H1 (cell line): ENCODE measurements at regions not wholly inside any gene's neighbourhood (a gene's known extent, or its start where the extent isn't known, plus 50 kb on each side); places are given as distances from the start of the nearest gene placed in this dataset.

Experiments
- CTCF ChIA-PET: fragments of 300-600 bp; sonication (Branson Sonifier 250); formaldehyde crosslinking; loops from one replicate; lab custom pipeline; 2021; ENCODE audit not compliant: partially characterized antibody; lab: Charles Lee
- POLR2A ChIA-PET: fragments of 300-600 bp; sonication (Branson Sonifier 250); formaldehyde crosslinking; loops from one replicate; lab custom pipeline; 2021; ENCODE audit warnings: inconsistent platforms; ENCODE audit not compliant: partially characterized antibody; lab: Charles Lee
- DNase-seq, 2 experiments: peaks; one replicate each; pipeline versions ENCODE4 v3.0.0 to v3.0.0-alpha.2; 2010 to 2022; ENCODE audit warnings: low spot score in 2 of 2, low read depth in 1 of 2, mixed read lengths in 1 of 2
- FAIRE-seq: peaks from 2 replicates; lab custom pipeline; 2011; peaks lifted over from hg19 to GRCh38; lab: Jason Lieb, UNC
- H2AFZ ChIP-seq: 2 replicates; pipeline ENCODE4 v1.8.1; 2012; ENCODE audit warnings: low read length, inconsistent platforms
- H2AK5ac ChIP-seq: 2 replicates; pipeline ENCODE4 v1.6.1; 2013; ENCODE audit warnings: low read depth, low read length
- H2BK120ac ChIP-seq: replicated peaks from 2 replicates; pipeline ENCODE3; 2013; ENCODE audit warnings: low read depth, low read length, inconsistent platforms
- H2BK12ac ChIP-seq: 2 replicates; pipeline ENCODE4 v1.6.1; 2013; ENCODE audit warnings: low read depth, low read length
- H2BK15ac ChIP-seq: 2 replicates; pipeline ENCODE4 v1.6.1; 2013; ENCODE audit warnings: low read length
- H2BK20ac ChIP-seq: 2 replicates; pipeline ENCODE4 v1.6.1; 2013; ENCODE audit warnings: low read length
- H2BK5ac ChIP-seq: 2 replicates; pipeline ENCODE4 v1.6.1; 2013; ENCODE audit warnings: low read depth, low read length
- H3K14ac ChIP-seq: 2 replicates; pipeline ENCODE4 v1.6.1; 2013; ENCODE audit warnings: inconsistent platforms; ENCODE audit not compliant: insufficient read length
- H3K18ac ChIP-seq: 2 replicates; pipeline ENCODE4 v1.6.1; 2013; ENCODE audit warnings: low read length; ENCODE audit errors: extremely low read depth
- H3K23ac ChIP-seq: 2 replicates; pipeline ENCODE4 v1.6.1; 2013; ENCODE audit warnings: inconsistent platforms; ENCODE audit not compliant: insufficient read length
- H3K23me2 ChIP-seq: 2 replicates; pipeline ENCODE4 v1.6.1; 2013; ENCODE audit warnings: low read depth, low read length
- H3K27ac ChIP-seq: 2 replicates; pipeline ENCODE4 v1.6.1; 2011; ENCODE audit warnings: low read depth, low read length, inconsistent platforms
- H3K27me3 ChIP-seq, 4 experiments: replicated peaks in 1 of 4; 1 replicate in 1 of 4; 2 replicates in 3 of 4; pipeline versions ENCODE4 v1.6.1 to v1.8.1; 2011 to 2013; ENCODE audit warnings: low read length in 3 of 4, mild to moderate bottlenecking in 3 of 4, inconsistent platforms in 2 of 4, mixed read lengths in 2 of 4, moderate library complexity in 1 of 4; ENCODE audit not compliant: control insufficient read depth in 3 of 4, insufficient read depth in 3 of 4; ENCODE audit errors: extremely low read depth in 1 of 4
- H3K36me3 ChIP-seq, 4 experiments: 2 replicates each; pipeline versions ENCODE4 v1.6.1 to v1.8.1; 2011 to 2013; ENCODE audit warnings: mild to moderate bottlenecking in 4 of 4, low read length in 3 of 4, moderate library complexity in 2 of 4, control low read depth in 1 of 4, inconsistent platforms in 1 of 4; ENCODE audit not compliant: insufficient read depth in 4 of 4, control insufficient read depth in 2 of 4
- H3K4ac ChIP-seq: replicated peaks from 2 replicates; pipeline ENCODE3; 2013; ENCODE audit warnings: low read length, low read depth, mixed read lengths, inconsistent platforms; ENCODE audit not compliant: insufficient read length
- H3K4me1 ChIP-seq, 4 experiments: replicated peaks in 1 of 4; 1 replicate in 1 of 4; 2 replicates in 3 of 4; pipeline versions ENCODE4 v1.6.1 to v1.8.1; 2011 to 2013; ENCODE audit warnings: low read length in 3 of 4, inconsistent platforms in 2 of 4, mixed read lengths in 1 of 4; ENCODE audit not compliant: insufficient read depth in 4 of 4, control insufficient read depth in 3 of 4
- H3K4me2 ChIP-seq, 2 experiments: 2 replicates each; pipeline versions ENCODE4 v1.6.1 to v1.8.1; 2011 to 2013; ENCODE audit warnings: low read depth in 2 of 2, low read length in 2 of 2, control low read depth in 1 of 2, inconsistent platforms in 1 of 2, mild to moderate bottlenecking in 1 of 2; ENCODE audit not compliant: insufficient read depth in 1 of 2
- H3K4me3 ChIP-seq, 4 experiments: fragments of 200-600, 300-600 bp in 1 of 4; sonication (generic), shearing (Covaris generic), sonication (Bioruptor Twin) in 1 of 4; 2 replicates each; pipeline versions ENCODE4 v1.5.1 to v1.8.1; 2011 to 2016; ENCODE audit warnings: low read length in 4 of 4, low read depth in 3 of 4, control low read depth in 2 of 4, inconsistent platforms in 2 of 4, mild to moderate bottlenecking in 2 of 4, mixed read lengths in 1 of 4, moderate library complexity in 1 of 4; ENCODE audit not compliant: insufficient read depth in 2 of 4; ENCODE audit errors: extremely low read depth in 1 of 4
- H3K56ac ChIP-seq: replicated peaks from 2 replicates; pipeline ENCODE3; 2013; ENCODE audit warnings: low read depth, mild to moderate bottlenecking, mixed read lengths, low read length, inconsistent platforms; ENCODE audit not compliant: insufficient read length
- H3K79me1 ChIP-seq: 2 replicates; pipeline ENCODE4 v1.6.1; 2013; ENCODE audit warnings: low read depth, low read length, control low read depth
- H3K79me2 ChIP-seq, 2 experiments: 2 replicates each; pipeline versions ENCODE4 v1.6.1 to v1.8.1; 2012 to 2013; ENCODE audit warnings: low read length in 2 of 2, mild to moderate bottlenecking in 2 of 2, inconsistent platforms in 1 of 2; ENCODE audit not compliant: insufficient read depth in 2 of 2, control insufficient read depth in 1 of 2
- H3K9ac ChIP-seq, 4 experiments: replicated peaks in 1 of 4; 1 replicate in 1 of 4; 2 replicates in 3 of 4; pipeline versions ENCODE4 v1.6.1 to v1.8.1; 2011 to 2013; ENCODE audit warnings: low read depth in 3 of 4, low read length in 3 of 4, control low read depth in 2 of 4, mild to moderate bottlenecking in 2 of 4, moderate library complexity in 2 of 4, inconsistent platforms in 1 of 4; ENCODE audit errors: extremely low read depth in 1 of 4
- H3K9me3 ChIP-seq, 2 experiments: 2 replicates each; pipeline versions ENCODE4 v1.6.1 to v1.8.1; 2012 to 2013; ENCODE audit warnings: mild to moderate bottlenecking in 2 of 2, moderate library complexity in 2 of 2, control low read depth in 1 of 2, inconsistent platforms in 1 of 2, low read depth in 1 of 2, low read length in 1 of 2, mixed read lengths in 1 of 2; ENCODE audit not compliant: insufficient read depth in 2 of 2
- H4K20me1 ChIP-seq, 2 experiments: replicated peaks in 1 of 2; 2 replicates each; pipeline versions ENCODE3 to v1.8.1; 2011 to 2013; ENCODE audit warnings: inconsistent platforms in 2 of 2, low read length in 2 of 2, mild to moderate bottlenecking in 1 of 2; ENCODE audit not compliant: insufficient read depth in 2 of 2, control insufficient read depth in 1 of 2
- H4K5ac ChIP-seq: 2 replicates; pipeline ENCODE4 v1.6.1; 2013; ENCODE audit warnings: low read length, low read depth, mixed read lengths, inconsistent platforms; ENCODE audit not compliant: insufficient read length
- H4K8ac ChIP-seq: 2 replicates; pipeline ENCODE4 v1.8.0; 2013; ENCODE audit warnings: mild to moderate bottlenecking, moderate library complexity, low read length, inconsistent platforms; ENCODE audit not compliant: insufficient read depth; ENCODE audit errors: extremely low read depth
- H4K91ac ChIP-seq: replicated peaks from 2 replicates; pipeline ENCODE3; 2013; ENCODE audit warnings: low read length, mixed read lengths, inconsistent platforms; ENCODE audit not compliant: insufficient read length
- BCL11A ChIP-seq, 2 experiments: IDR thresholded peaks; one replicate each; pipeline ENCODE4 v1.6.1; 2011; ENCODE audit warnings: low read depth in 2 of 2, low read length in 2 of 2, mild to moderate bottlenecking in 2 of 2
- FOSL1 ChIP-seq: IDR thresholded peaks from 2 replicates; pipeline ENCODE4 v1.6.1; 2011; ENCODE audit warnings: mild to moderate bottlenecking, low read depth, low read length, moderate library complexity; ENCODE audit not compliant: insufficient read depth
- GTF2F1 ChIP-seq: IDR thresholded peaks from 2 replicates; pipeline ENCODE4 v1.6.1; 2012; ENCODE audit warnings: low read depth, low read length, improper control_type of control experiment, borderline replicate concordance
- JUN ChIP-seq: IDR thresholded peaks from 2 replicates; pipeline ENCODE4 v1.6.1; 2011; ENCODE audit warnings: low read depth, mild to moderate bottlenecking, improper control_type of control experiment, low read length
- RFX5 ChIP-seq: IDR thresholded peaks from 2 replicates; pipeline ENCODE4 v1.6.1; 2011; ENCODE audit warnings: low read depth, low read length, improper control_type of control experiment, borderline replicate concordance
- RNF2 ChIP-seq: fragments of 200-900, 300-1000 bp; sonication (generic); IDR thresholded peaks from 2 replicates; pipeline ENCODE4 v1.7.1; 2016; ENCODE audit warnings: borderline replicate concordance, low read depth, mild to moderate bottlenecking, antibody characterized with exemption, low read length; ENCODE audit not compliant: poor library complexity, severe bottlenecking; ENCODE audit errors: missing control alignments
- SRF ChIP-seq: IDR thresholded peaks from 2 replicates; pipeline ENCODE4 v1.6.1; 2011; ENCODE audit warnings: mild to moderate bottlenecking, low read depth, low read length, moderate library complexity
- TEAD4 ChIP-seq: IDR thresholded peaks from 2 replicates; pipeline ENCODE4 v1.6.1; 2012; ENCODE audit warnings: low read depth, low read length, inconsistent platforms, mixed read lengths
- WGBS, 2 experiments: shearing (Covaris generic) in 1 of 2; methylation state at CpG; one replicate each; pipeline versions ENCODE4 v1.1.6 to v1.1.7; 2013 to 2015; ENCODE audit warnings: low lambda C conversion rate in 2 of 2, mixed read lengths in 2 of 2, inconsistent platforms in 1 of 2, low coverage in 1 of 2, missing lambda C conversion rate in 1 of 2; ENCODE audit not compliant: insufficient replicate concordance in 2 of 2, insufficient coverage in 1 of 2, insufficient read length in 1 of 2; ENCODE audit errors: extremely low coverage in 1 of 2, missing lambda C conversion rate in 1 of 2; 5-methylcytosine and 5-hydroxymethylcytosine counted together
- TF ChIP-seq, protein P1 (sequence below), 3 experiments: IDR thresholded peaks; 1 replicate in 2 of 3; 2 replicates in 1 of 3; pipeline versions ENCODE4 v1.5.1 to v1.6.1; 2011; ENCODE audit warnings: low read length in 3 of 3, mild to moderate bottlenecking in 3 of 3, inconsistent platforms in 2 of 3, low read depth in 1 of 3, moderate library complexity in 1 of 3; ENCODE audit not compliant: insufficient read depth in 1 of 3; ENCODE audit errors: control extremely low read depth in 1 of 3
- TF ChIP-seq, protein P2 (sequence below): IDR thresholded peaks from 2 replicates; pipeline ENCODE4 v1.6.1; 2011; ENCODE audit warnings: low read length, improper control_type of control experiment

DNA sequence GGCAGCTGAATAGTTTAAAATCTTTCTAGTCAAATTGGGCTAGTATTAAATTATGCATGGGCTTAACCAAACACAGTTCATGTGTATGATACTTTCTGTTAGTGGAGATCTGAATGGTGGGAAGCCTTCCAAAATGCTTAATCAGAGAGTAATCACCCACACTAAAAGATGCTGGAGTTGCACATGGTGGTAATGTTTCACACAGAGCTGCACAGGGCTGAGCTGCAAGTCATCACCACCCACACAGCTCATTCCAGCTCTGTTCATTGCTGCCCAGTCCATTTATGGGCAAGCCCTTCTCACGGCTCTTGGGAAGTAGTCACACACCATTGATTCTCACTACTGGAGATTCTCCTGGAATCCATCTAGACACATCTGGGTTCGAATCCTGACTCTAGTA is 351.5 kb upstream of the KCNN2 start:
- no peak overlapping the region for H3K4ac ChIP-seq
- H3K14ac ChIP-seq, result no peak overlapping the region
- no peaks in the 10 kb centered on the region for H3K79me1 ChIP-seq
- ChIA-PET POLR2A (no interaction called here), CTCF (interaction anchor here (1.0 kb wide), 1 partner anchor 54 kb away, joined by 3 read pairs; no protein-coding TSS in a partner anchor)
- H2BK12ac ChIP-seq, result no peak overlapping the region
- no peak overlapping the region for H3K27ac ChIP-seq
- no peak overlapping the region for H4K91ac ChIP-seq
- H2AFZ ChIP-seq, result no peak overlapping the region
- no peak overlapping the region for H2BK15ac ChIP-seq
- DNase-seq (no peak), FAIRE-seq (no peak)
- no peaks in the 10 kb centered on the region for H3K79me2 ChIP-seq
- H3K4me1 ChIP-seq, result no peaks in the 10 kb centered on the region
- H3K9me3 ChIP-seq, result no peaks in the 10 kb centered on the region
- H3K9ac ChIP-seq, result no peak overlapping the region
- no peak overlapping the region for H3K4me3 ChIP-seq
- no peak overlapping the region for H2BK5ac ChIP-seq
- H4K8ac ChIP-seq, result no peak overlapping the region
- H3K18ac ChIP-seq, result no peak overlapping the region
- H3K36me3 ChIP-seq, result no peaks in the 10 kb centered on the region
- H3K23me2 ChIP-seq, result no peaks in the 10 kb centered on the region
- H2AK5ac ChIP-seq, result no peak overlapping the region
- H4K20me1 ChIP-seq, result no peaks in the 10 kb centered on the region
- no peaks in the 10 kb centered on the region for H3K27me3 ChIP-seq
- H2BK120ac ChIP-seq, result no peak overlapping the region
- WGBS, 2 experiments, result 92% methylated on average over 2 of the region's 2 CpGs; no CpG with 5 or more reads in 1 of the 2 experiments
- H3K23ac ChIP-seq, result no peak overlapping the region
- H3K4me2 ChIP-seq, result no peak overlapping the region
- no peak overlapping the region for H3K56ac ChIP-seq
- no peak overlapping the region for H4K5ac ChIP-seq
- no peak overlapping the region for H2BK20ac ChIP-seq
- TF ChIP-seq JUN (no peak), GTF2F1 (no peak), RFX5 (no peak), SRF (no peak), TEAD4 (no peak), RNF2 (no peak), FOSL1 (no peak), BCL11A (IDR thresholded peaks at IDR 0.05; ENCODE audit: low read depth in 2 of 2, low read length in 2 of 2) (no peak)
- TF ChIP-seq, protein P1, sequence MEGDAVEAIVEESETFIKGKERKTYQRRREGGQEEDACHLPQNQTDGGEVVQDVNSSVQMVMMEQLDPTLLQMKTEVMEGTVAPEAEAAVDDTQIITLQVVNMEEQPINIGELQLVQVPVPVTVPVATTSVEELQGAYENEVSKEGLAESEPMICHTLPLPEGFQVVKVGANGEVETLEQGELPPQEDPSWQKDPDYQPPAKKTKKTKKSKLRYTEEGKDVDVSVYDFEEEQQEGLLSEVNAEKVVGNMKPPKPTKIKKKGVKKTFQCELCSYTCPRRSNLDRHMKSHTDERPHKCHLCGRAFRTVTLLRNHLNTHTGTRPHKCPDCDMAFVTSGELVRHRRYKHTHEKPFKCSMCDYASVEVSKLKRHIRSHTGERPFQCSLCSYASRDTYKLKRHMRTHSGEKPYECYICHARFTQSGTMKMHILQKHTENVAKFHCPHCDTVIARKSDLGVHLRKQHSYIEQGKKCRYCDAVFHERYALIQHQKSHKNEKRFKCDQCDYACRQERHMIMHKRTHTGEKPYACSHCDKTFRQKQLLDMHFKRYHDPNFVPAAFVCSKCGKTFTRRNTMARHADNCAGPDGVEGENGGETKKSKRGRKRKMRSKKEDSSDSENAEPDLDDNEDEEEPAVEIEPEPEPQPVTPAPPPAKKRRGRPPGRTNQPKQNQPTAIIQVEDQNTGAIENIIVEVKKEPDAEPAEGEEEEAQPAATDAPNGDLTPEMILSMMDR (IDR thresholded peaks at IDR 0.05; ENCODE audit: control extremely low read depth in 1 of 3, insufficient read depth in 1 of 3, low read depth in 1 of 3, low read length in 3 of 3), result no peak
- TF ChIP-seq, protein P2, sequence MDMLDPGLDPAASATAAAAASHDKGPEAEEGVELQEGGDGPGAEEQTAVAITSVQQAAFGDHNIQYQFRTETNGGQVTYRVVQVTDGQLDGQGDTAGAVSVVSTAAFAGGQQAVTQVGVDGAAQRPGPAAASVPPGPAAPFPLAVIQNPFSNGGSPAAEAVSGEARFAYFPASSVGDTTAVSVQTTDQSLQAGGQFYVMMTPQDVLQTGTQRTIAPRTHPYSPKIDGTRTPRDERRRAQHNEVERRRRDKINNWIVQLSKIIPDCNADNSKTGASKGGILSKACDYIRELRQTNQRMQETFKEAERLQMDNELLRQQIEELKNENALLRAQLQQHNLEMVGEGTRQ, result no peak
